Transverse colon (tissue), 3 donors: ENCODE measurements at regions not wholly inside any gene's neighbourhood (a gene's known extent, or its start where the extent isn't known, plus 50 kb on each side); places are given as distances from the start of the nearest gene placed in this dataset.

Experiments
- CTCF ChIP-seq, 5 experiments: fragments of 200-600 bp in 3 of 5; fragments of 450-650 bp in 2 of 5; sonication (generic) in 3 of 5; IDR thresholded peaks; 1 replicate in 2 of 5; 2 replicates in 3 of 5; pipeline ENCODE4 v1.5.1; 2016 to 2017; ENCODE audit warnings: antibody characterized with exemption in 5 of 5, inconsistent platforms in 3 of 5, mild to moderate bottlenecking in 2 of 5, moderate library complexity in 1 of 5
- EP300 ChIP-seq: sonication (generic); formaldehyde crosslinking; IDR thresholded peaks from one replicate; pipeline ENCODE4 v1.6.1; 2017; ENCODE audit warnings: antibody characterized with exemption, low read depth

- TF ChIP-seq CTCF (IDR thresholded peaks at IDR 0.05) (no peak), EP300 (no peak)
These were observed 55.0 kb upstream of the ETV3 start for GRCh38 chr1:157193219-157193618.
